GM19395 (cell line): ENCODE measurements at regions not wholly inside any gene's neighbourhood (a gene's known extent, or its start where the extent isn't known, plus 50 kb on each side); places are given as distances from the start of the nearest gene placed in this dataset.

ENCODE experiments used
- ATAC-seq: cut with Tn5 transposase; IDR thresholded peaks from one replicate; pipeline ENCODE4 v1.9.1; 2021; ENCODE audit warnings: mild to moderate bottlenecking, moderate library complexity; ENCODE audit not compliant: unreplicated experiment

- ATAC-seq, result no peak
Measured at GRCh38 chr12:115207216-115207915, 523.4 kb upstream of the TBX3 start.

- ATAC-seq, result no peak
Measured at GRCh38 chr12:115206801-115207200, 522.8 kb upstream of the TBX3 start.

GRCh38 chr12:115205755-115206308, 521.9 kb upstream of the TBX3 start:
- no peak for ATAC-seq

GRCh38 chr12:115204957-115205754, 521.2 kb upstream of the TBX3 start:
- ATAC-seq, result no peak

DNA sequence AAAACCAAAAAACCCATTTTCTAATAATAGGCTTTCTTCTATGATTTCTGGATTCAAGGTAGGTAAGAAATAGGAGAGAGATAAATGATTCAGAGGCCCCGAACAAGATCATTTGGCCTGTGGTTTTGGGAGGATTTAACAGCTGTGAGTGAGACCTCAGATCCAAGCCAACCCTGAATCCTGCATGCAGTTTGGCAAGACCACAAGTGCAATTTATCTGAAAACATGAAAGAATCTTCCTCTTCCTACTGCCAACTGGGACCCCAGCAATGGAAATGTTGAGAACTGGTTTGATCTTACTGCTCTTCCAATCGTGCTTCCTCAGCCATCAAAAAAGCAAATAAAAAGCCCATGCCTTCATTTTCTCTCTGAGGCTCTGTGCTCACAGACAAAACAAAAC, 519.7 kb upstream of the TBX3 start:
- no peak for ATAC-seq

DNA sequence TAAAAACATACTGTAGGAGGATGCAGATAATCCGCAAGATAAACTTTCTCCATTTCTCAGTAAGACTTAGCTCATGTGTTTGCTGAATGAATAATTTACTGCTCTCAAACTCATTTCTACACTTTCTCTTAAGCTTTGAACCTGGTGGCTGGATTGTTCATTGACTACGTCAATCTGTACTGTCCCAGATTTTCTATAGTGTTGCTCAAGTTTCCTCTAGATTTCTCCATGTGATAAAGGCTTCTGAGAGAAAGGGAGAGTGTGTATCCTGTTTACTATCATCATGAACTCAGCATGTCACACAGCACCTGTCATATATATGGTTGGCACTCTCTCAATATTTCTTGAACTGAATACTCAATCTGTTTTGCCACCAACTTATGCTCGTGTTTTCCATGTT, 518.0 kb upstream of the TBX3 start:
- no peak for ATAC-seq

DNA sequence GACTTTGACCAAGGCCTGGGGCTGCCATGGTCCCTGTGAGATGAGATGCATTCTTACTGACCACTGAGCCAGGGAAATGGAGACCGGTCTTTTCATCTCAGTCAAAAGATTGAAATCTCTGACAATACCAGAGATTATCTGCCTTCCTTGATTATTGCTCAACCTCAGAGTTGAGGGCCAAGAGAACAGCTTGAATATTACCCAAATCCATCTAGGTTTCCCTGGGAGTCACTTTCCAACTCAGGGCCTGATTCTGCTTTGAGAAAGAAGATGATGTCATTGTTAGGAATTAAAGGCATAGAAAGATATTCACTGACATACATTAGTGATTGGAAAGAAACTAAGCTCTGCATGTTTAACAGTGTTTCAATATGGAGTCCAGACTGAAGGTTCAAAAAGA, 515.9 kb upstream of the TBX3 start:
- no peak for ATAC-seq

- no peak for ATAC-seq
Measured at GRCh38 chr12:115194857-115195256, 510.9 kb upstream of the TBX3 start.

DNA sequence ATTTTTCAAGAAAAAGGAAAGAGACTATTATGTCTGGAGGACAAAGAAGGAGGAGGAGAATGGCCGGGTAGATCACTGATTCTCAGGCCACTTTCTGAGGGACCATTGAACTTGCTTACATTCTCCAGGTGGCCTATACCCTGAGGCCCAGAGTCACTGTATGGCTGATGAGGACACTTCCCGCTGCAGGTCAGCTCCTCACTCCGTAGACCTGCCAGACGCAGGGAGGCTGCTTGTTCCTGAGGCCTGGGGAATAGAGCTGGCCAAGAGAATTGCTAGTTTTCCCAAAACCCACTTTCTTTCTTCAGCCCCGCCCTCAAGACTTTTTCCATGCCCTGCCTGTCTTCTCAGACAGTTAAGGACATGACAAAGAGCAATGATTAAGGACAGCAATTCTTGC, 510.5 kb upstream of the TBX3 start:
- ATAC-seq, result no peak

- no peak for ATAC-seq
Measured at GRCh38 chr12:115191342-115191741, 507.4 kb upstream of the TBX3 start.

DNA sequence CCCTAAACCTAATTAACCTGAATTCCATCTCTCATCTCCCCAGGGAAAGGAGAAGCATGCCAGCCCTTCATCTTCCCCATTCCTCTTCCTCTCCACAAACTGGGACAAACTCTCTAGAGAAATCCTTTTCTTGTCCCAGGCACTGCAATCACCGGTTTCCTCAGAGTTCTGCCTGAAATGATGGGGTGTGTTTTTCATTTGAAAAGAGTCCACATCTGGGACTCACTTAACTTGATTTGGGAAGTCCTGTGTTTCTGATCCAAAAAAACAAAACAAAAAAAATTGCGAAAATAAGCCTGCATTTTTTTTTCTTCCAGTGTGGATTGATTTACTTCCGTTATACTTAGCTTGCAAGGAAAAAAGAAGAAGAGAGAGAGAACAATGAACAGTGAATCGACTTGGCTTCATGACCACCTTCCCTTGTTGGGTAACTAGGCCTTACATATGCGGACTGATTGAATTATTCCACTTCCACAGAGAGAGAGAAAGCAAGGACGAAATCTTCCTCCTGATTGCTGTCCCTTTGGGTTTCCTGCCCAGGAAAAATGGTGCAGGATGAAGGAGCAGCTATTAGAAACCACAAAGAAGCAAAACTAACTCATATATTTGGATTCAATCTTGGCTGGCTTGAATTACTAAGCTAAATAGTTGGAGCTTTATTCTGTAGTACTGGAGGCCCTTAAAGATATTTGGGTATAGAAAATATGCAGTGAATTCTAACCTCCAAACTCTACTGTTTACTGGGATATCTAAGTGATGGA, 506.2 kb upstream of the TBX3 start:
- no peak for ATAC-seq

DNA sequence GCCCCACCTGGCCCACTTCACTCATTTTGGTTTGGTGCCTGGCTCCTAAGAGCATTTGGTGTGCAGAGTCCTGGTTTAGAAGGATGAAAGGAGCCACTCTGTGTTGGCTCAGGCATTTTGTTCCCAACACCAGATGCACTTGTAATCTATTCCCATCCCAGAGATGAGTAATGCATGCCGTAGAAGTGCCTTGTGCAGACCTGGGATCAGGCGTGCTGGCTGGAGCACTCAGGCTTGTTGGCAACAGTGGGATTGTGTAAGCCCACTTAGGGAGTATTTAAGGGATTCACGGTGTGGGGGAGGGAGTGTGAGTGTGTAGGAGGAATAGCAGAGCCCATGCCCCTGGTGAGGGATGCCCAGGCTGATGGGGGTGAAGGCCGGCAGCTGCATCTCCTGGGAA, 501.5 kb upstream of the TBX3 start:
- no peak for ATAC-seq

GRCh38 chr12:115183752-115184151, 499.8 kb upstream of the TBX3 start:
- no peak for ATAC-seq

GRCh38 chr12:115177899-115178298, 493.9 kb upstream of the TBX3 start:
- no peak for ATAC-seq

- no peak for ATAC-seq
Measured at GRCh38 chr12:115176741-115177400, 492.9 kb upstream of the TBX3 start.

DNA sequence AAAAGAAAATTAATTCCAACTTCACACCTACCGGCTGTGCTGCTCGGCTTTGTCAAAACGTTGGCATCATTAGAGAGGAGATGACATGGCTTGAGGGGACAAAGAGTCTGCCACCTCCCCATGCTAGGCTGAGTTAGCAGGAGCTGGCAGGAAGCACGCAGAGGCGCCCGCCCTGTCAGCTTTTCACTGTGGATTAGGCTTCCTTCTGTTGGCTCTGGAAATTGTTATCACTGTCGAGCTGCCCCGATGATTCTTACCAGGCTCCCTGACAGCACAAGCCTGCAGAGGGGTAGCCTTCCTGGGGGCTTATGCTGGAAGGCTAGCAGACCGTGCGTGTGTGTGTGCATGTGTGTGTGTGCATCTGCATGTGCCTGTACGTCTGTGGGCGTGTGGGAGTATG, 490.9 kb upstream of the TBX3 start:
- no peak for ATAC-seq

DNA sequence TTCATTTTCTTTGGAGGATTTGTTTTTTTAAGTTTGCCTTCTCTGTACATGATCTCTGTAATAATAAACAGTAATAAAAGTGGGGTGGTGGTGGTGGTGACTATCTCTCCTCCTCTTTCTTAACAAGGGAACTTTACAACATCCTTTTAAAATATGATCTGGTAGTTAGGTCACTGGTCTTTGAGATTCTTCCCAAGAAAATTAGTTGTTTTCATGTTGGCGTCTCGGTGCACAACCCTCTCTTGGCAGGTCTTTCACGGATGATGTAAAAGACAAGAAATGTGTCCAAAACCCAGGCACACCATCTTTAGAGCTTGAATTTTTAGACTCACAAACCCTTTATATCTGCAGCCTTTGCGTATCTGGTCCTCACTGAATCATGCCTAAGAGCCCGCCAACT, 488.5 kb upstream of the TBX3 start:
- ATAC-seq, result no peak

- no peak for ATAC-seq
Measured at GRCh38 chr12:115169981-115170380, 486.0 kb upstream of the TBX3 start.

DNA sequence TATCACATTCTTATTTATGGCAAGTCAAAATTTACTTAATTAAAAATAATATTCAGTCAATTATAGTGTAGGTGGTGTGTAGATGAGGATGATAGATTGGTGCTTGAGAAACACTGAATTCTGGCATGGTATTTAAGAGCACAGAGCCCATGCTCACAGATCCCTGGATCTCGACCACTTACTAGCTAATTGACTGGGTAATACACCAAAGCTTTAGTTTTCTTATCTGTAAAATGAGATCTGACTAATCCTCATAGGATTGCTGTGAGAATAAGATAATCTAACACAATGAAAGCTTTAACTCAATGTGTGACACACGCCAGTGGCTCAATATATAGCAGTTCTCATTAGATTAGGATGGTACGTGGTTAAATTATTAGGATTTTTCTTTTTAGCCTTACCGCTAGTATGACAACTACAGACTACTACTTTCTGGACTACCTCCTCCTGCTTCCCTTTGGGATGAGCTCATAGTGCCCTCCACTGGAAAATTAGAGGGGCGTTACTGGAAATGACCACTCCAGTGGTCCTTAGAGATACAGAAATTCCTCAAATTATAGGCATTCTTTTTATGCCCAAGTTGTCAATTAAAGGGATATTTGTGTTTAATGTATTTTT, 482.8 kb upstream of the TBX3 start:
- ATAC-seq, result no peak

GRCh38 chr12:115163710-115164109, 479.7 kb upstream of the TBX3 start:
- ATAC-seq, result no peak
